RWPE1 (cell line): ENCODE measurements at regions not wholly inside any gene's neighbourhood (a gene's known extent, or its start where the extent isn't known, plus 50 kb on each side); places are given as distances from the start of the nearest gene placed in this dataset.

Experiments used
- CTCF ChIA-PET: fragments of 350-600 bp; sonication (Branson Sonifier 250); formaldehyde crosslinking; extraction: SDS; loops from one replicate; lab custom pipeline; 2021; lab: Yijun Ruan, JAX
- POLR2A ChIA-PET: fragments of 400-600 bp; formaldehyde crosslinking; extraction: SDS; loops from one replicate; lab custom pipeline; 2020; ENCODE audit warnings: antibody characterized with exemption; ENCODE audit not compliant: low non-redundant PET; lab: Yijun Ruan, JAX
- DNase-seq: peaks from one replicate; pipeline ENCODE4 v3.0.0; 2012; ENCODE audit warnings: low spot score
- H3K27ac ChIP-seq: fragments of 450-650 bp; 2 replicates; pipeline ENCODE4 v1.5.1; 2017
- CTCF ChIP-seq: fragments of 450-650 bp; conservative IDR thresholded peaks from 2 replicates; pipeline ENCODE4 v1.5.1; 2017; ENCODE audit warnings: low read depth, mild to moderate bottlenecking

GRCh38 chr14:84751745-84752144 lies 778.2 kb upstream of the FLRT2 start:
- no peak for TF ChIP-seq CTCF
- ChIA-PET POLR2A (no interaction called here), CTCF (no interaction called here)
- H3K27ac ChIP-seq, result no peak overlapping the region
- DNase-seq, result no peak

GRCh38 chr14:84760489-84761126 lies 769.3 kb upstream of the FLRT2 start:
- ChIA-PET CTCF (interaction anchor here (0.6 kb wide), 1 partner anchor 1158 kb away, joined by 3 read pairs; no protein-coding TSS in a partner anchor), POLR2A (no interaction called here)
- no peak for TF ChIP-seq CTCF
- DNase-seq, result no peak
- H3K27ac ChIP-seq, result no peak overlapping the region

- ChIA-PET CTCF (no interaction called here), POLR2A (no interaction called here)
- DNase-seq, result no peak
- H3K27ac ChIP-seq, result no peak overlapping the region
- no peak for TF ChIP-seq CTCF
Observed at GRCh38 chr14:84767434-84767833, 762.5 kb upstream of the FLRT2 start.

GRCh38 chr14:84770030-84770429 lies 759.9 kb upstream of the FLRT2 start:
- H3K27ac ChIP-seq, result no peak overlapping the region
- peak; percentile 6 for DNase-seq
- ChIA-PET CTCF (no interaction called here), POLR2A (no interaction called here)
- no peak for TF ChIP-seq CTCF

GRCh38 chr14:84777356-84777755 lies 752.6 kb upstream of the FLRT2 start:
- H3K27ac ChIP-seq, result no peak overlapping the region
- DNase-seq, result no peak
- POLR2A ChIA-PET, result no interaction called here
- CTCF ChIA-PET, result no interaction called here
- no peak for TF ChIP-seq CTCF

GRCh38 chr14:84782902-84783301 lies 747.0 kb upstream of the FLRT2 start:
- ChIA-PET POLR2A (no interaction called here), CTCF (interaction anchor here (0.7 kb wide), 1 partner anchor 318 kb away, joined by 3 read pairs; no protein-coding TSS in a partner anchor)
- no peak for TF ChIP-seq CTCF
- H3K27ac ChIP-seq, result no peak overlapping the region
- no peak for DNase-seq
